RWPE1 (cell line): ENCODE measurements at regions not wholly inside any gene's neighbourhood (a gene's known extent, or its start where the extent isn't known, plus 50 kb on each side); places are given as distances from the start of the nearest gene placed in this dataset.

Experiments used
- CTCF ChIA-PET: fragments of 350-600 bp; sonication (Branson Sonifier 250); formaldehyde crosslinking; extraction: SDS; loops from one replicate; lab custom pipeline; 2021; lab: Yijun Ruan, JAX
- POLR2A ChIA-PET: fragments of 400-600 bp; formaldehyde crosslinking; extraction: SDS; loops from one replicate; lab custom pipeline; 2020; ENCODE audit warnings: antibody characterized with exemption; ENCODE audit not compliant: low non-redundant PET; lab: Yijun Ruan, JAX
- DNase-seq: peaks from one replicate; pipeline ENCODE4 v3.0.0; 2012; ENCODE audit warnings: low spot score
- H3K27ac ChIP-seq: fragments of 450-650 bp; 2 replicates; pipeline ENCODE4 v1.5.1; 2017
- TF ChIP-seq, protein P1 (sequence below): fragments of 450-650 bp; conservative IDR thresholded peaks from 2 replicates; pipeline ENCODE4 v1.5.1; 2017; ENCODE audit warnings: low read depth, mild to moderate bottlenecking

- POLR2A ChIA-PET = no interaction called here
- CTCF ChIA-PET = no interaction called here
Measured at GRCh38 chr4:27763830-27764525, 903.3 kb downstream of the STIM2 start.

DNA sequence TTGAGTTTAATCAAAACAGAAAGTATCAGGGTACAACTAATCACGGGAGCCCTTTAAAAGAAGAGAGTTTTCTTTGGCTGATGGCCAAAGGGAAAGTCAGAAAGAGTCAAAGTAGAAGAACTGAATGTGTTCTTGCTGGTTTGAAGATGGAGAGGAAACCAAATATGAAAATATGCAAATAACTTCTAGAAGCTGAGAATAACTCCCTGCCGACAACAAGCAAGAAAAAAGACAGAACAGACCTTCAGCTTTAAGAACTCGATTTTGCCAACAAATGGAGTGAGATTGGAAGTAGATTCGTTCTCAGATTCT lies 903.8 kb downstream of the STIM2 start:
- no peak overlapping the region for H3K27ac ChIP-seq
- ChIA-PET POLR2A (no interaction called here), CTCF (no interaction called here)
- DNase-seq = no peak
- TF ChIP-seq, protein P1, sequence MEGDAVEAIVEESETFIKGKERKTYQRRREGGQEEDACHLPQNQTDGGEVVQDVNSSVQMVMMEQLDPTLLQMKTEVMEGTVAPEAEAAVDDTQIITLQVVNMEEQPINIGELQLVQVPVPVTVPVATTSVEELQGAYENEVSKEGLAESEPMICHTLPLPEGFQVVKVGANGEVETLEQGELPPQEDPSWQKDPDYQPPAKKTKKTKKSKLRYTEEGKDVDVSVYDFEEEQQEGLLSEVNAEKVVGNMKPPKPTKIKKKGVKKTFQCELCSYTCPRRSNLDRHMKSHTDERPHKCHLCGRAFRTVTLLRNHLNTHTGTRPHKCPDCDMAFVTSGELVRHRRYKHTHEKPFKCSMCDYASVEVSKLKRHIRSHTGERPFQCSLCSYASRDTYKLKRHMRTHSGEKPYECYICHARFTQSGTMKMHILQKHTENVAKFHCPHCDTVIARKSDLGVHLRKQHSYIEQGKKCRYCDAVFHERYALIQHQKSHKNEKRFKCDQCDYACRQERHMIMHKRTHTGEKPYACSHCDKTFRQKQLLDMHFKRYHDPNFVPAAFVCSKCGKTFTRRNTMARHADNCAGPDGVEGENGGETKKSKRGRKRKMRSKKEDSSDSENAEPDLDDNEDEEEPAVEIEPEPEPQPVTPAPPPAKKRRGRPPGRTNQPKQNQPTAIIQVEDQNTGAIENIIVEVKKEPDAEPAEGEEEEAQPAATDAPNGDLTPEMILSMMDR = no peak

More at GRCh38 chr4:27763830-27764525, 903.3 kb downstream of the STIM2 start:
- TF ChIP-seq, protein P1 = no peak
- H3K27ac ChIP-seq = no peak overlapping the region
- DNase-seq = no peak

GRCh38 chr4:27770895-27771294 lies 910.3 kb downstream of the STIM2 start:
- POLR2A ChIA-PET = no interaction called here
- CTCF ChIA-PET = no interaction called here
- H3K27ac ChIP-seq = no peak overlapping the region
- TF ChIP-seq, protein P1 = no peak
- no peak for DNase-seq

DNA sequence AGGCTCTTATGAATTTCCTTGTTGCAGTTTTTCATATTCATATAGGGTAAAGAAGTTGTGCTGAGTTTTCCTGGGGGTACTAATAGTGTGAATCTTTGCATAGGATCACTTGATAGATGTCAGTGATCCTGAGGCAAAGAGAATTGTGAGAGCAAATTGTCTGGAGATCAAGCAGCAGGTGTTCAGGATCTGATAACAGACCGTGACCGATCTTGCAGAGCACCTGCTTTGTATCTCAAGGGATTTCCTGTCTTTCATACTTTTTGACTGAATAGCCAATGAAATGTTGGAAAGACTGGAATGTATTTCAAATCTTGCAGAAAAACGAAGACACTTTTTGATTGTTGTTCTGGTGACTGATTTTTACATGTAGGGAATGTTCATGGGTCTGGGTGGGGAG lies 914.5 kb downstream of the STIM2 start:
- CTCF ChIA-PET = no interaction called here
- POLR2A ChIA-PET = no interaction called here
- DNase-seq = no peak
- no peak overlapping the region for H3K27ac ChIP-seq
- TF ChIP-seq, protein P1 = no peak

DNA sequence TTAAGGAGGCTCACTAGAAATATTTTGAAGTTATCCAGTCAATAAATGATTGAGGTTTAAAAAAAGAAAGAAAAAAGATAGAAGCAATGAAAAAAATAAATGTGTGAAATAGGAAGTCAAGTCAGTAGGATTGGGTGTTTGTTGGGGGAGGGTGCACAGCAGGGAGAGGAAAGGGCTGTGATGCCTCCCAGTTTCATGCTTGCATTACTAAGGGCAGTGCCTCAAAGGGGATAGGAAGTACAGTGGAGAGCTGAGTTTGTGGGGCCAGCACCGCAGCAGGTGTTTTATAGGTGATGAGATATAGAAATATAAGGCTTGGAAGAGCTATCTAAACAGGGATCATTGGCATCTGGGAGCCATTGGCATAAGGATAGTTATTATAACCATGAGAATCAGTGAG lies 919.2 kb downstream of the STIM2 start:
- POLR2A ChIA-PET = no interaction called here
- H3K27ac ChIP-seq = no peak overlapping the region
- CTCF ChIA-PET = no interaction called here
- TF ChIP-seq, protein P1 = no peak
- DNase-seq = no peak

DNA sequence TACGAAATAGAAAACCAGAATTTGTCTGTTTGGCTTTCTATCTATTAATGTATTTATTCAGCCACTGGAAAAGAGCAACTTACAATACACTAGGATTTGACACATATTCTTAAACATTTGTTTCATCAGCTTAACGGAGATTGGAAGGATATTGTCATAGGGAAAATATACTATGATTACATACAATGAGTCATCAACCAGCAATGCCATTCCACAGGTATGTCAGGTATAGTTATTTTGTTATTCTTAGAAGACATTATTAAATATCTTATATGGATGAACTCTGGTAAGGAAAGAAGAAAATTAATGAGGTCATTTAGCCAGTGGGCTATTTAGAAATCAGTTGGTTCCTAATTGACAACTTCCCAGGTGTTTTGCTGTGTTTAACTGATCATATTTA lies 926.6 kb downstream of the STIM2 start:
- CTCF ChIA-PET = no interaction called here
- POLR2A ChIA-PET = no interaction called here
- H3K27ac ChIP-seq = no peak overlapping the region
- peak; percentile 39 for DNase-seq
- TF ChIP-seq, protein P1 = no peak
